GM12873 (cell line): ENCODE measurements at regions not wholly inside any gene's neighbourhood (a gene's known extent, or its start where the extent isn't known, plus 50 kb on each side); places are given as distances from the start of the nearest gene placed in this dataset.

Source experiments
- CTCF ChIP-seq: IDR thresholded peaks from 2 replicates; pipeline ENCODE4 v1.5.1; 2012; ENCODE audit warnings: low read depth, mild to moderate bottlenecking, moderate library complexity, low read length, control low read depth; ENCODE audit not compliant: insufficient read depth; ENCODE audit errors: missing control alignments

GRCh38 chr17:77579131-77579530, 379.4 kb upstream of the TNRC6C start:
- no peak for TF ChIP-seq CTCF

DNA sequence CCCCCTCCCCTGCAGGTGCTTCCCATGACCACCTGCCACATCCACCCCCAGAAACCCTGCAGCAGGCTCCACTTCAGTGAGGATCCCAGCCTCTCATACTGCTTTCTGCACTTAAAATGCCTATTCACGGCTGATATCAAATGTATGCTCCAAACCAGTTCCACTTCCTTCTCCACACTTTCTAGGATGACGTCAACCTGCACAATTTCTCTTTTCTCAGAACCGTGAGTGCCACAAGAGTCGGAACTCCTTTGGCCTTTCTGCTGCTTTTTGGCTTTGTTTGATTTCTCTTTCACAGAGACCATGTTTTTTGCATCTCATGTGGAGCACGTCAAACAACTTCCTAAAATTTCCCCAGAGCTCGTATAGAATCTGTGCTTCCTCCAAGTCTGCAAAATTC, 378.8 kb upstream of the TNRC6C start:
- TF ChIP-seq CTCF, result no peak

DNA sequence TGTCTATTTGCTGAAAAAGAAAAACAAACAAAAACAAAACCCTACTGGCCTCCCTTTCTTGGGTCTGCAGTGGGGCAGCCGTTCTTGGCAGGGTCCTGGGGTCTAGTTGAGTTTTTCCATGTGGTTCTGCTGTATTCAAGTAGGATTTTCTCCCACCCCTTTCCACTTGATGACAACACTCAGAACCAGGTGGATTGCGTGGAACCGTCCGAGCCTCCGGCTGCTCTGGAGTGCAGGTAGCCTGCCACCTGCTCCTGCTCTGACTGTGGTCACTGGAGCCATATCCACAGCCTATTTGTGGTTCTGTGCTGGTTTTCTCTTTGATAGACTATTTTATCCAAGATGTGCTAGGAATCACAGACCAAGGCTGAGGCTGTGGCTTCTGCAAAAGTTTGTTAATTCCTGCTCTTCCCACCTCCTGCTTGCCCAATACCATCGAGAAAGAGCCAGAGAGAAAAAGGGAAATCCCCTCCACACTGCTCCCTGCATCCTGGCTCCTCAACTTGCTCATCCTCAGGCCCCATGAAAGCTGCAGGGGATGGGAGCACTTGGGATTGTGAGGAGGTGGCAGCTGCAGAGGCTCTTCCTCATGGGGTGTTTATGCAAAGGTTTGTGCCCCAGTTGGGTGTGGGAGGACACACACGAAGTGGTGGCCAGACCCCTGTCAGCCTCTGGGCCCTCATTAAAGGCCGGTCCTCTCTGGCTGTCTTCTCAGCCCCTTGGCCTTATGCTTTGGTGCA, 377.8 kb upstream of the TNRC6C start:
- no peak for TF ChIP-seq CTCF

- TF ChIP-seq CTCF, result no peak
Observed at GRCh38 chr17:77581480-77581879, 377.0 kb upstream of the TNRC6C start.

DNA sequence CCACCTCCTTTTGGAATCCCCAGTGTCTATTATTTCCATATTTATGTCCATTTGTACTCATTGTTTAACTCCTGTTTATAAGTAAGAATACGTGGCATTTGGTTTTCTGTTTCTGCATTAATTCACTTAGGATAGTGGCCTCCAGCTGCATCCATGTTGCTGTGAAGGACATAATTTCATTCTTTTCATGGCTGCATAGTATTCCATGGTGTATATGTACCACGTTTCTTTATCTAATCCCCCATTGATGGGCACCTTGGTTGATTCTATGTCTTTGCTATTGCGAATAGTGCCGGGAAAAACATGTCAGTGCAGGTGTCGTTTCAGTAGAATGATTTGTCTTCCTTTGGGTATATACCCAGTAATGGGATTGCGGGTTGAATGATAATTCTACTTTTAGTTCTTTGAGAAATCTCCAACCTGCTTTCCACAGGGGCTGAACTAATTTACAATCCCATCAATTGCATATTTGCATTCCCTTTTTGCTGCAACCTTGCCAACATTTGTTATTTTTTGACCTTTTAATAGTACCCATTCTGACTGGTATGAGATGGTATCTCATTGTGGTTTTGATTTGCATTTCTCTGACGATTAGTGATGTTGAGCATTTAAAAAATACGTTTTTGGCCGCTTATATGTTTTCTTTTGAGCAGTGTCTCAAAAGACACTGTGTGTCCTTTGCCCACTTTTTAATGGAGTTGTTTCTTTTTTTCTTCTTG, 373.2 kb upstream of the TNRC6C start:
- no peak for TF ChIP-seq CTCF

- TF ChIP-seq CTCF, result no peak
Observed at GRCh38 chr17:77590951-77591735, 367.4 kb upstream of the TNRC6C start.
